GM12872 (cell line): ENCODE measurements at regions not wholly inside any gene's neighbourhood (a gene's known extent, or its start where the extent isn't known, plus 50 kb on each side); places are given as distances from the start of the nearest gene placed in this dataset.
A peak's percentile ranks its signal among the peaks of the same experiment; 100 is the strongest.

Source experiments
- CTCF ChIP-seq: IDR thresholded peaks from 3 replicates; pipeline ENCODE4 v1.5.1; 2011; ENCODE audit warnings: low read depth, mild to moderate bottlenecking, low read length, moderate library complexity; ENCODE audit not compliant: insufficient read depth

GRCh38 chr7:97927790-97928748, 55.9 kb upstream of the ASNS start:
- peak; percentile 61; the same call in 2 of the 3 replicates for TF ChIP-seq CTCF
